ENCODE measurements at regions not wholly inside any gene's neighbourhood (a gene's known extent, or its start where the extent isn't known, plus 50 kb on each side); places are given as distances from the start of the nearest gene placed in this dataset.

DNA sequence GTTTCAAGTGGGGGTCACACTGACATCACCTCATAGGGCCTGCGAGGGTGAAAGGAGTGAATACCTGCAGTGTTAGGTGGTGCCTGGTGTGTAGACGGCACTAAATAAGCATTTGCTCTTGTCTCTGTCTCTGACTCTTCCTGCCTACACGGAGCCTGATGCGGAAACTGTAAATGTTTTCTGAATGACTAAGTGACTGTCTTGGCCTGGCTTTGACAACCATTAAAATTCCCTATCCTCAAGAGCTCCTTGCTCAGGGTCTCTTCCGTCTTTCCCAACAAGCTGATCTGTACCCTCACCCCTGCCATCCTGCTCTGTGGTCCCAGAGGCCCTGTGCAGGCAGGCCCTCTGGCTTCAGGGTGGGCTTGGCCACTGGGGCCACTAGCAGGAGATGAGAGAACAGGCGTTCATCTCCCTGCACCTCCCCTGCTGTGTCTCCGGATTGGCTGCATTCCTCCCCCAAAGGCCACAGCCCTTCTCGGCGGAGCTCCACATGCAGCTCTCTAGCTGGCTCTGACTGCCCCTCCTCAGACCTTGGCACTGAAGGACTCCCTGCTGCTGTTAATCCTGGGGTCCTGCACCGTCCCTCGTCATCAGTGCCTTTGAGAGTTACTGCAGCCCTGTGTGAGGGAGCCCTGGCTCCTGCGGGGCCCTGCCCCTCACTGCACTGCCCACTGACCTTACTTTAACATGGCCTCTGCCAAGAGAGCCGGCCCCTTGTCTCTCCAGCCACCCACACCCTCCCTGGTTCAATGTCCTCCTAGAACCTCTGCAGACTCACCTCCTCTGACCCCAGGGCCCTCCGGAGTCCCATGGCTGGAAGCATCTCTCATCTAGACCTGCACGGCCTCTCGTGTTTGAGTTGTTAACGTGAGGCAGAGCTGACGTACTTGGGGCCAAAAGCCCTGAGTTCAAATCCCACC is 211.1 kb downstream of the MATN1 start:
- no peak for DNase-seq

DNA sequence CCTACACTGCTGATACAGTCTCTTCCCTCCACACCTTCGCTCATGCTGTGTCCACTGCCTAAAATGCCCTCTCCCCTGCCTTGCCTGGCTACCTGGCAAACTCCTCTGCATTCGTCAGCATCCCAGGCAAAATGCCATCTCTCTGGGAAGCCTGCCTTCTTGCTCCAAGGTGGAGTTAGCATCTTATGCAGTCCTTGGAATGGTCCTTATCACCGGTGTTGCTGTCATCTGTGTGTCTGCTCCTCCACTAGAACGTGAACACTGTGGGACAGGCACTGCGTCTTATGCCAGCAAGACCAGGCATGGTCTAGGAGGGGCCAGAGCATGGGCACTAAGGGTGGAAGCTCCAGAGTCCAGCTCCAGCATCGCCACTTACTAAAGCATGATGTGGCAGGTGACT is 211.8 kb downstream of the MATN1 start:
- no peak for DNase-seq

DNA sequence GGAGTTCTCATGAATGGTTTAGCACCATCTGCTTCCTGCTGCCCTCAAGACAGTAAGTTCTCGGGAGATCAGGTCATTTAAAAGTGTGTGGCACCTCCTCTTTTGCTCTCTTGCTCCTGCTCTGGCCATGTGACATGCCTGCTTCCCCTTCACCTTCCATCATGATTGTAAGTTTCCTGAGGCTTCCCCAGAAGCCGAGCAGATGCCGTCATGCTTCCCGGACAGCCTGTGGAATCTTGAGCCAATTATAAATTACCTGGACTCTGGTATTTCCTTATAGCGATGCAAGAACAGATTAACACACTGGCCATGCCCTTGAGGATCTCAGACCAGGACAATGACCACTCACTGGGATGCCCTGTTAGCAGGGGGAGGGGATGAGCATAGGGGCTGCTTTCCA is 212.3 kb downstream of the MATN1 start:
- no peak for DNase-seq

DNA sequence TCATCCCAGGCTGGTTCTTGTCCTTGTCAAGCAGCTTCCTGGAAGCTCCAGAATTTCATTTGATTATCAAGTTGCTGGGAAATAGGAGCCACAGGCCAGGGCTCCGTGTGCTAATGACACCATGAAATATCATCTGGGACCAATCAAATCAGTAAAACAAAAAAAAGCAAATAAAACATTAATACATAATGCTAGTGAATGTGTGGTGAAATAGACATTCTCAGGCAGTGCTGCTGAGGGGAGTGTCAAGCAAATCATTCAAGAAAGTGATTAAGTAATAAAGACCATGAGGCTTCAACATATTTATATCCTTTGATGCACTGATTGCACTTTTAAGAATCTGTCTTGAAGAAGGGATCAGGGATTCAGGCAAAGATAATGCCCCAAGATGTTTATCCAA is 213.7 kb downstream of the MATN1 start:
- no peak for DNase-seq

DNA sequence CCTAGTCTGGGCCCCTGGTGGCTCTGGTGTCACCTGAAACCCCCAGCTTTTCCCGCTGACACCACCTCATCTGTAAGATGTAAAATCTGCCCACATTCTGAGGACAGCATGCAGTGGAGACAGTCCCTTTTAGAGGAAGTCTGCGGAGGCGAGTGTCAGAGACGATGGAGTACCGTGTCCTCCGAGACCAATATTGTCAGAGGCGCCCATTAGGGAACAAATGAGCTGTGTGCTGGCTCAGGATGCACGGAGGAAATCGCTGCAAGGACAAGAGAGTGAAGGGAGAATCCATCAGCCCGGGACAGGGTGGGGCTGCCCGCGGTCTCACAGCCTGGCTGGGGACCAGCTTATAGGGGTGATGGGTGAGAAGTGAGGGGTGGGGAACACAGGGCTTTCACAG is 214.8 kb downstream of the MATN1 start:
- DNase-seq, result no peak

DNA sequence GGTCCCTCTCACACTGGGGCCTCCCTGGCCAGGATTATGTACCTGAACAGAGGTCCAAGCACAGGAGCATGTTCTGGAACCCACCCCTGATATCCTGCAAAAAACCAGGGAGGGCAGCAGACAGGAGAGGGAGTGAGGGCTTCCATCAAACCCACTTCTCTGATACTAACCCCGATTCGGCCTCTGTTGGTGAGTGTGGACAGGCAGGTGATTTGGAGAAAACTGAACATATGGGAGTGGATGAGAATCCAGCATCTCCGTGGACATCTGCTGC is 215.3 kb downstream of the MATN1 start:
- no peak for DNase-seq

DNA sequence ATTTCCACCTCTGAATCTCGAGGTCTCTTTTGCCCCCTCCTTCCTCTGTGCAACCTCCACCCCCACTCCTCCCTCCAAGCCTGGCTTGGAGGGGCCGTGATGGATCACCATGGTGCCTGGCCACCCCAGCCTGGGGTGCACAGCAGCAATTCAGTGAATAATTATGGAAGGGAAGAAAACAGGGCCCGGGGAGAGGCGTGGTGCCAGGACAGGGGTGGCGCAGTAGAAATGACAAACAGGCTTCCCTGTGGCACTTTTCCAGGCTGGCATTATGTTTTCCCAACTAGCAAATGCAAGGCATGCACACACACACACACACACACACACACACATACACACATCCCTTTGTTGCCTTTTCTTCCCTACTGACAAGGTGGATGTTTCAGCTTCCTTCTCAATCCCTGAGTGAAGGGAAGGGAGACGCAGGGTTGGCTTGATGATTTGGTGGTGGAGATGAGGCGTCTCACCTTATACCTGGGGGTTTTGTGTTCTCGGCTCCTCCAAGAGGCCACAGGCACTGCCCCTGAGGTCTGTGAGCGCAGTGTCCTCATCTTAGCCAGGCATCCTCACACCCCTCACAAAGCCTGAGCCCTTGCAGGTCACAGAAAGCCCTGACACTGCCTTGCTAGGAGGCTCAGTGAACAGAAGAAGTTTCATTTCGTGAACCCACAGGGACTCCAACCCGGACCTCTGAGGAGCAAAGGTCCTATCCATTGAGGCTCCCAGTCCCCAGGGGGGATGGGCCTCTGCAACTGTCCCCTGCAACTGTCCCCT is 215.8 kb downstream of the MATN1 start:
- no peak for DNase-seq

DNA sequence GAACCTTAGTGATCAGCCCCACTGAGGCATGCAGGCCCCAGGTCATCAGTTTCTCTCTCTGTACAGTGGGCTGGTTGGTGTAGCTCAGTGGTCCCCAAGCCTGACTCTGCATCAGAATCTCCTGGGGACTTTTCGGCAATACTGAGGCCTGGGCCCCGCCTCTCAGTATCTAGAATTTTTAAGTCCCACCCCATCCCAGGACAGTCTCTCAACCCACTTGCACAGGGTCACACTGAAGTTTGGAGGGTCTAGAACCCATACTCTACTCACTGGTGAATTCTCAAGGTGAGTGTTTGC is 216.4 kb downstream of the MATN1 start:
- no peak for DNase-seq

DNA sequence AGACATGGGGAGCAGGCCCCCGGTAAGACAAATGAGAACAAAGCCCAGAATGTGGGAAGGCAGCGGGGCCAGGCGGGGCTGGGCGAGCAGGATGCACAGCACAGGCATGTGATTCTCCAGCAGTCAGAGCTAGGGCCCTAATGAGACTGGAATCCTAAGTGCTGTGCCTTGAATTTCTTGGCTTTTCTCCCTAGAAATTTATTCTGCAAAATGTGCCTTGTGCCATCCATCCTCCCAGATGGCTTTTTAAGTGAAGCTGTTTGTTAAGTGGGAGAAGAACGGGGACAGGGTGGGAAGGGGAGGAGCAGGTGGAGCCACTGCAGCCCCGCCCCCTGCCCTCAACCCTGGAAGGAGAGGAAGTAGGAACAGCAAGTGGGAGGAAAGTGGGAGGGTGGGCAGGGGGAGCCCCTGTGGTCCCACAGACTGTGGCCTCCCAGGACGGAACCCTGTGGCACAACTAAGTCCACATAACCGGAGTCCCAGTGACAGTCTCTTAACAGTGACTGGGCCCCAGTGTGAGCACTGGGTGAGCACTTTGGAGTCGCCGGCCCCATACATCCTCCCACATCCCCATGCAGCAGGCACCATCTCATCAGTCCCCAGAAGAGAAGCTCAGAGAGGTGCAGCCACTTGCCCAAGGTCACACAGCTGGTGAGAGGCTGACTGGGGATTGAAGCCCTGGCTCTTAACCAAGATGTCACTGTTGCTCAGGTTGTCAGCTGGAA is 216.9 kb downstream of the MATN1 start:
- DNase-seq, result no peak

DNA sequence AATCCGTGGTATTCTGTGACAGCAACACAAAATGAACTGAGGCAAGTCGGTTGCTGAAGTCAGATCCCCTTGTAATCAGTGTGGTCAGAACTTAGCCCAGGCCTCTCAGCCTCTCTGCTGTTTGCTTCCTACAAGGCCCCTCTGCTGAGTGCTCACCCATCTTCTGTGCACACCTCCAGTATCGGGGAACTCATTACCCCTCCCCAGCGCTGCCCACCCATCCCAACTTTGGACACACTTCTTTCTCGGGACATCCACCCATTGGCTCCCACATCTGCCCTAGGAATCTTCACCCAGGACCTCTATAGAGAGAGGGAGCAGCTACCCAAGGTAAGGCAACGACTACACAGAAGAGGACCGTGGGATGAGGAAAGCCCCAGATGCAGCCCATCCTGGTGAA is 217.5 kb downstream of the MATN1 start:
- no peak for DNase-seq

DNA sequence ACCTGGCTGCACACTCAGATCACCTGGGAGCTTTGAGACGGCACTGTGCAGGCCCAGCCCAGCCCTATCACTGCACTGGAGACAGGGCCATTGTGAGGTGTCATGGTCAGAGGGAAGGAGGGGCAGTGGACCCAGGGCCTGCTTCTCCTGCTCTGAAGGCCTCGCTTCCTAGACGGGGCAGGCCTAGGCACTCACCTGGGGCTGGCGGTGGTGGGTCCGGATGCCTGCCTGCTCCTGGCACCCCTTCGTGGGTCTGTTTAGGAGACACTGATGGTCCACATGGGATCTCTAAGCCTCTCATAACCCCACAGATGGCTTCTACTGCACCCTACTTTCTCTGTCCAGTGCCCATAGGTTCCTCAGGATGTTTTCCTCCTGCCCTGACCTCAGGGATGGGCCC is 230.9 kb downstream of the MATN1 start:
- no peak for DNase-seq

DNA sequence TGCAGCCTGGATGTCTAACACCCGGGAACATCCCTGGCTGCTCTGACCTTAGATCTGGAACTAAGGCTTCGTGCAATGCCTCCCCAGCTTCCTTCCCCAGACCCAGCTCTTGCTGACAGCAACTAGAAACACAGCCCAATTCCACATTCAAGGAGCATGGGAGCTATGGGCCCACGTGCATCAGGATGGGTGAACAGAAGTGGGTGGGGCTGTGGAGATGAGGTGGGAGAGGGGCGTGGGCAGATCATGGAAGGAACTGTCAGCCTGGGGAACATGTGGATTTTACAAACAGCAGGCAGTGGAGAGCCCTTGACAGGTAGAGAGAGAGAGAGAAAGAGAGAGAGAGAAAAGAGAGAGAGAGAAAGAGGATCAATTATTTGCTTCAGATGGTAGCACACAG is 231.6 kb downstream of the MATN1 start:
- DNase-seq, result no peak

DNA sequence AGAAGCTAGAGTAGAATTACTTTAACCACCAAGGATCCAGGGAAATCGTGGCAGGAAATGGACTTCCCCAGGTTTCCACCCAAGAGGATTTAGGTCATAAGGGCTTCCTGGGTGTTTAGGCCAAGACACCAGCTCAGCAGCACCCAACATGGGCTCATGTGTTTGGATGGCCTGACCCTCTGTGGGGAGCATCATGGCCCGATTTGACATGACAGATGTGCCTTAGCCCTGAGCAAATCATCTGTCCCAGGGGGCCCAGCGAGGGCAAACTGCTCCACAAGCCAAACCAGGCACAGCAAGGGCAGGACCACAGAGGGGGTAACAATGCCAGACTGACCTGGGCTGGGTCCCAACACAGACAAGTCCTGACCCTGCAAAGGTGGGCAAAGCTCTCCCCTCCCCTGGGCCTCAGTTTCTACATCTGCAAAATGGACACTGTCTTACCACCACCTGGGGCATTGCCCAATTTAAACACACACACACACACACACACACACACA is 232.8 kb downstream of the MATN1 start:
- DNase-seq, result no peak

DNA sequence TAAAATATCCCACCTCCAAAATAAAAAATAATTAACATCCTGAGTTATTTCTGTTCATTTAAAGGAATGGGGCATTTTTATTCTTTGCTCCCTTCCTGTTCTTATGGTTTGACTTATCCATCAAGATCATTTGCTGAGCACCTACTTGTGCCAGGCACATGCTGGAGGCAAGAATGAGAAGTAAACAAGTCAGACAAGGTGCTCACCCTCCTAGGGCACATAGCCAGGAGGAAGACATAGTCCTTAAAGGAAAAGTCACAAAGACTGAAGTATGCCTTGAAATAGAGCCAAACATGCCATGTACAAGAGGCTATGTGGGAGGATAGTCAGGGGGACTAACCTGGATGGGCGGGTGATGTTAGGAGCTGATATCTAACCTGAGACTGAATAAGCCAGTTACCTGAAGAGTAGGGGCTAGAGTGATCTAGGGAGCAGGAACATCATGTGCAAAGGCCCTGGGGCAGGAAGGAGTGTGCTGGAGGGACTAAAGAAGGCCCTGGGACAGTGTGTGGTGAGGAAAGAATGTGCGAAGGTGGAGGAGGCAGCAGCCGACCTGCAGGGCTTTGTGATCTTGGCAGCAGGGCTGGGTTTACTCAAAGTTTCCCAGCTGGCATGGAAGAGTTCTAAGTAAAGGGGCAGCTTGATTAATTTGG is 233.5 kb downstream of the MATN1 start:
- no peak for DNase-seq

DNA sequence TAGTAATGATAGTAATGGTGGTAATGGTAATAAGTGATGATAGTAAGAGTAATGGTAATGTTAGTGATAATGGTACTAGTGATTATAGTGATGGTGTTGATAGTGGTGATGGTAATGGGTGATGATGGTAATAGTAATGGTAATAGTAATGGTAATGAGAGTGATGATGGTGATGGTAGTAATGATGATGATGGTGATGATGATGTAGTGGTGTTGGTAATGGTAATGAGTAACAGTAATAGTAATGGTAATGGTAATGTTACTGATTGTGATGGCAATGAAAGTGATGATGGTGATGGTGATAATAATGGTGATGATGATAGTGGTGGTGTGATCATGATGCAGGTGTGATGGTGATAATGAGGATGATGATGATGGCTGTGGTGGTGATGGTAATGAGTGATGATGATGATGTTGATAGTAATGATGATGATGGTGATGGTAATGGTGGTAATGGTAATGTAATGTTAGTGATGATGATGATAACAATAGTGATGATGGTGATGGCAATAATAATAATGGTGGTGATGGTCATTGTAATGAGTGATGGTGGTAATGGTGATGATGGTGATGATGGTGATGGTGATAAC is 235.0 kb downstream of the MATN1 start:
- DNase-seq, result no peak

DNA sequence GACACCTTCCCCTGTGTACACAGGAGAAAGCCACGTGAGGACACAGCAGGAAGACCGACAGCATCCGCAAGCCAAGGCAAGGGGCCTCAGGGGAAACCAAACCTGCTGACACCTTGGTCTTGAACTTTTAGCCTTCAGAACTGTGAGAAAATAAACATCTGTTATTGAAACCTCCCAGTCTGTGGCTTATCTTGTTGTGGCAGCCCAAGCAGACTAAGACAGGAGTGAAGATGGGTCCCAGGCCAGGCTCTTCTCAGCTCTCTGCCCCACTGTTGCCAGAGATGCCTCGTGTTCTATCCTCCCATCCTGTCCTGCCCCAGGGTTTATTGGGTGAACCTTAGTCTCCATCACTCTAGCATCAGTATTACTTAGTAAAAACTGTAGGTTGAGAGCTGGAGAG is 236.3 kb downstream of the MATN1 start:
- DNase-seq, result no peak

DNA sequence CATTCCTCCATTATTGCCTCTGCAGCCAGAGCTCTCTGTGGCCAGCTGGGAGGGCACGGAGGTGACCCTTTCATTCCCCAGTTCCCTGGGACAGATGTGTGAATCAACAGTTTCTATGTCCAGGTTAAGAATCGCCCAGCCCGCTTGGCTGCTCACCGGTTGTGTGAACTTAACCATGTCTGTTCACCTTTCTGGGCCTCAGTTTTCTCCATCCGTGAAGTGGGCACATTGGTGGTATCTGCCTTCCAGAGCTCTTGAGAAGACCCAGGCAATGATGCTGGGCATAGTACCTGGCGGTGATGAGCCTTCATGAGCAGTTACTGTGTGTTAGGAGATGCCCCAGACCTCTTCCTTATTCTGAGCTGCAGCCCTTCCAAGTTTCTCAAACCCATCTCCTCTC is 238.3 kb downstream of the MATN1 start:
- no peak for DNase-seq

DNA sequence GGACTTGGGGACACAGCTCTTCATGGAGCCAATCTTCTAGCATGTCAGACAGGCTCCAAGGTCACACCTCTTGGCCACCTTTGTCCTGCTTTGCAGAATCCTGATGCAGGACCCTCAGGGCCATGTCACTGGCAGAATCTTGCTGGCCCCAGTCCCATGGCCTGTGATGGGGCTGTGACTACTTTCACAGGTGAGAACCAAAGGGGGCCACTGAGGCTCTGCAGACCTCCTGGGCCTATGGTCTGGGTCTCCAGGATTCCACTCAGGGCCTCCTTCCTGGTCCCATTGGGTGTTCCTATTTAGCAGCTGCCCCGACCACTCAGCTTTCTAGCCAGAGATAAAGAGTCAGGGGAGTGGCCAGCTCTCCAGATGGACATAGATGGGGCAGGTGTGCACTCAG is 238.7 kb downstream of the MATN1 start:
- DNase-seq, result no peak

DNA sequence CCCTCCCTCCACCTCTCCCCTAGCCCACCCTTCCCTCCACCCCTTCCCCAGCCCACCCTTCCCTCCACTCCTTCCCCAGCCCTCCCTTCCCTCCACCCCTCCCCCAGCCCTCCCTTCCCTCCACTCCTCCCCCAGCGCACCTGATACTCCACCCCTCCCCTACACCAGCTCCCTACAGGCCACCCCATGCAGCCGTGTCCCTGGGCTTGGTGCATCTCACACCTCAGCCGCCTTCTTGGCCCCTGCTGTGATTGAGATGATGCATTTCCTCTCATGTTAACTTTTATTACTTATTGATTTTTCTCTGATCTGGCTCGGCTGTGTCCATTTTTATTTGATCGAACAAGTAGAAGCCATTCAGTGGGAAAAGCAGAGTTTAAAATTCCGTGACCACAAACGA is 243.8 kb downstream of the MATN1 start:
- DNase-seq, result no peak

DNA sequence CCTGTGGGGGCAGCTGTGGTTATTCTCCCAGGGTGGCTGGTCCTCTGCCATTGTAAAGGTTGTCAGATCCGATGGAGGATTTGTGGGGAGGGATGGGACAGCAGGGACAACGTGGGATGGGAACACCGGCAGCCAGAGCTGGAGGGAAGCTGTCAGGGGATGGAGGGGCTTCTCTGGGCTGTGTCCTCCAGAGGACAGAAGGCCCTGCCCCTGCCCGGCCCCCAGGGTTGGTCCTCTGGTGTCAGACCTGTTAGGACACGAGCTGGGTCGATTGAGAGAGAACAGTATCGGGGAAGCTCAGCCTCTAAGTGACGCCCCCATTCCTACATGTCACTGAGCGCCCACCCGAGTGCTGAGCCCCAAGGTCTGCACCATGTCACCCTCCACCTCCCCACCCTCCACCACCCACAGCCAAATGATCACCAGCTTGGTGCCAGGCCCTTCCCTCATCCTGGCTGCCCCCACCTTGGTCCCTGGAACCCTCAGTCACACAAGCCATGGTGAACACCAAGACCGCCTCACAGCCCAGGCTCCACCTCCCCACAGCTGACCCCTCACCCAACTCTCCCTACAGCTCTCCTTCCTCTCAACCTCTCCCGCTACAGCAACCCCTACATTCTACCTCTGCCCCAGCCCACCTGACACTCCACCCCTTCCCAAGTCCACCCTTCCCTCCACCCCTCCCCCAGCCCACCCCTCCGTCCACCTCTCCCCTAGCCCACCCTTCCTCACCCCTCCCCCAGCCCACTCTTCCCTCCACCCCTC is 244.4 kb downstream of the MATN1 start:
- DNase-seq, result no peak

DNA sequence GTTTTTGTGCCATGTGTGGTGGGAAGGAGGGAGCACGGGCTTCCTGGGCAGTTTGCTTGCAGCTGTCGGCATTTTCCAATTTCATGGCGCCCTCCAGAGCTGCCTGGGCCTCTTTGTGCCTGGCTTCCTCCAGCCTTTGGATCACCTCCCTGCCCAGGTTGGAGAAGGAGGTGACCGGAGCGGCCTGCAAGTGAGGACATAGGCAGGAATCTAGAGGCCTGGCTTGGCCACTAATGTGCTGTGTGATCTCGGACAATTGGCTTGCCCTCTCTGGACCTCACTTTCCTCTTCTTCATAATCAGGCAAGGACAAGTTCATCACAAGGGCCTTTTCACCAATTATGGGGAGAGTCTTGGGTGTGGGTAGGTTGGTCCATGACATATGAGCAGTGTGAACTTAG is 245.1 kb downstream of the MATN1 start:
- DNase-seq, result no peak

DNA sequence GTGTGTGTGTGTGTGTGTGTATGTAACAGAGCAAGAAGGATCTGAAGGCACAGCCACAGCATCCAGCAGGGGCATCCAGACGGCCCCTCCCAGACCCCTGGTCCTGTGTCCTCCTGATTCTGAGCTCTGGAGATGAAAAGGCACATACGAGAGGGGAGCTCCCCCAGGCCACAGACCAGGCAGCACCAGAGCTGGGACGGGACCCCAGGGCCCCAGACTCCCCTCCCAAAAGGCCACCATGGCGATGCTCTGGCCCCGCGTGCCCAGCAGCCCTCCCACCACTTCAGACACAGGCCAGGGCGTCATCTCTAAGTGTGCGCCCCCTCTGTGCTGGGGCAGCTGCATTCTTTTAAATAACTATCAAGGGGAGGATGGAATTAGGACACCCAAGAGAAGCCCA is 245.8 kb downstream of the MATN1 start:
- no peak for DNase-seq

All from DMS153 (cell line).